GM19238 (cell line): ENCODE measurements at regions not wholly inside any gene's neighbourhood (a gene's known extent, or its start where the extent isn't known, plus 50 kb on each side); places are given as distances from the start of the nearest gene placed in this dataset.
"Not testable (repeated sequence)": the region's sequence is repeated elsewhere in the genome, so short reads cannot be mapped to it uniquely, and the experiment has no call there.

Experiments
- DNase-seq: peaks from one replicate; pipeline ENCODE4 v3.0.0; 2011; ENCODE audit warnings: low spot score; ENCODE audit not compliant: insufficient read length

DNA sequence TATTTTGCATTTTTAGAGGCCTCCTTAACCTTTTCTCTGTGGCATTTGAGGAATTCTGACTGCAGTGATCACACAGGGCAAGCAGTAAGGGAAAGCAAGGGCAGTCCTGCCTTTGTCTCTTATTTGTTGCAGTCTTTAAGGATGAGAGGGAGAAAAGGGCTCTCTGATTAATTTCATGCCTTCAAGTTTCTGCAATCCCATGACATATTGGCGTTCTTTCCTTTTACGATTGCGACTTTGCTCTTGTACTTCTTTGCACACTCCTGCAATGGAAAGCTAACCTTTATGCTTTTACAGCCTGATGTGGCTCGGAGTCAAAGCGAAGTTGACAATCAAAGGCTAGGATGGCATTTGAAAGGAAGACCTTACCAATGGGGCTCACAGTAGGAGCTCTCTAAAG lies 698.4 kb downstream of the DNAH5 start:
- DNase-seq: no peak

- DNase-seq: no peak
Observed at GRCh38 chr5:13244151-13244550, 700.3 kb downstream of the DNAH5 start.

DNA sequence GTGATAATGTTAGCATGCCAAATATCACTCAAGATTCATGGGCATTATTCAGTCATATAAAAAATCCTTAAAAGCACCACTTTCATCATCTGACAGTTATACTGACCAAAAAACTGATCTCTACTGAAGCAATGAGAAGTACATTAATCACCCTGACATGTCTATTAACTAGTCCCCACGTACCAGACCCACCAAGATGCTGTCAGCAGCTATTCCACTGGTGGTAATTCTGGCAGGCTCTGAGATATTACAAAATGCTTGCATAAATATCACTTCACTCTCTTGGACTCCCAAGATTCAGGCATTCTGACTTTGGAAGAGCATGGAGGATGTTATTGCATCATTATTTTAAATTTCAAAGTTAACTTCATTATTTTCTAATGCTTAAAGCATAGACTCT lies 717.0 kb downstream of the DNAH5 start:
- DNase-seq: no peak

DNA sequence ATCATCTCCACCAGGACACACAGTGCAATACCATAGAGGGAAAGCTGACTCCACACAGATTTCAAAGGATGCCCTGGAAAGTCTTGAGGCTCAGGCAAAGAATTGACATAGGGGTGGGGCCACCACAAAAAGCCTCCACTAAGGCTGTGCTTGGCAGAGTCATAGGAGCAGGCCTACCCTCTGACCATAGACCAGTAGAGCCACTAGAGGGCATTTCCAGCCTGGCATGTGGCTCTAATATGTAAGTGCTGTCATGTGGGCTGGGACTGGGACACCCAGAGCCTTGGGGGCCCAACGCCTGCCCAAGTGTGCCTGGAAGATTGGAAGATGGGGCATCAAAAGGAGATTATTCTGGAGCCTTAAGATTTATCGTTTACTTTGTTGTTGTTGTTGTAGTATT lies 726.0 kb downstream of the DNAH5 start:
- no peak for DNase-seq

DNA sequence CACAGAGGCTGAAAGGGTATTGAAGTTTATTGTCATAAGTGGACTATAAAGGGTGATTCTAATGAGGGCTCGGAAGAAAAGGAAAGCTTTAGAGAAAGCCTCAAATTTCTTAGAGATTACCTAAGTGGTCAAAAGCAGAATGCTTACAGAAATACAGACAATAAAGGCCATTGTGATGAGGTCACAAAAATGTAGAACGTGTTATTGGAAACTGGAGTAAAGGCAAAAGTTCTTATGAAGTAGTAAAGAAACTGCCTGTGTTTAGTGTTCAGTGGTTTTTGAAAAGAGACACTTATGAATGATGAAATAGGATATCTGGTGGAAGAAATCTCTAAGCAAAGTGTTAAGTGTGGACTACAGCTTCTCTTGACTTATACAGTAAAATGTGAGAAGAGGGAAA lies 726.9 kb downstream of the DNAH5 start:
- no peak for DNase-seq

DNA sequence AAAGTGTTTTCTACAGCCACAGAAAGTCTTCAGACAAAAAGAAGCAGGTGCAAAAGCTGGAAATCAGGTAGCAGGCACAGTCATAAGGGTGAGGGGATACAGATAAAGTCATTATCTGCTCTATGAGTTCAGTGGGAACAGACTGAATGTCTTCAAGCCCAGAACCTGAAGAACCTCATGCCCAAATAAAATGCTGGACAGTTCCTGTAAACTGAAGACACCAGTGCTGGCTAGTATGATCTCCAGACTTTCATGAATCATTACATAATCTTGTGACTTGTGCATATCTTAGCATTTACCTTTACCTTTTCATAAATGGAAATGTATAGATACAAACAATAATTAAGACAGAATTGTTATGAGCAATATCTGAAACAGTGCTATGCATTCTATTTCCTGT lies 728.7 kb downstream of the DNAH5 start:
- no peak for DNase-seq

DNA sequence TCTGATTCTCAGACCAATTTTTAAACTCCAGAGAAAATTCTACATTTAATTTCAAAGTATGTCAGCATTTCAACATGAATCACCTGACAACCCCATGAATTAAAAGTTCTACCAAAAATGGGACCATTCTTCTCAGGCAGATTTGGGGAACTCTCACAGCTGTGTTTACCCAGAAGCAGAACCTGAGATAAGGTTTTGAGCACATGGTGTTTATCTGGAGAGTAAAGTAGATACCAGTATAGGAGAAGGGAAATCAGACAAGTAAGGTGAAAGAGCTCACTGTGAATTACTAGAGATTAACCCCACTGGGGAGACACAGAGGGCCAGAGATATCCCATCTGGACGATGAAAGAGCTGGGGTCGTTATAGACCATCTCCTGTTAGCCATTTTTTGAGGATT lies 729.1 kb downstream of the DNAH5 start:
- no peak for DNase-seq

DNA sequence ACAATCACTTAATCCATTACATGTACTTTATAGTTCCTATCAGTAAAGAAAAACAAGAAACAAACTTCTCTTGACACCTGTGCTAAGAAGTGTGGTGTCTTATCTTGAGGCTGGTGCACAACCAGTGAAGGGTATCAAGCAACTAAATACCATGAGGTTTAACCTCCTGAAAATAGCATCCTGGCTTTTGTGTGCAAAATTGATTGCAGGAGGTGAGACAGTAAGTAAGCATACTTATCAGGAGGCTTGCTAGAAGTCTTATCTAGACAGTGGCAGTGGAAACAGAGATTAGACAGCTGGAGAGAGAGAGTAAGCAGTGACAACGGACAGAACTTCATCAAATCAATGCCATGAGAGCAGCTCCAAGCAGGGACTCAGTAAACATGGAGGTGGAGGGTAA lies 730.3 kb downstream of the DNAH5 start:
- DNase-seq: no peak

DNA sequence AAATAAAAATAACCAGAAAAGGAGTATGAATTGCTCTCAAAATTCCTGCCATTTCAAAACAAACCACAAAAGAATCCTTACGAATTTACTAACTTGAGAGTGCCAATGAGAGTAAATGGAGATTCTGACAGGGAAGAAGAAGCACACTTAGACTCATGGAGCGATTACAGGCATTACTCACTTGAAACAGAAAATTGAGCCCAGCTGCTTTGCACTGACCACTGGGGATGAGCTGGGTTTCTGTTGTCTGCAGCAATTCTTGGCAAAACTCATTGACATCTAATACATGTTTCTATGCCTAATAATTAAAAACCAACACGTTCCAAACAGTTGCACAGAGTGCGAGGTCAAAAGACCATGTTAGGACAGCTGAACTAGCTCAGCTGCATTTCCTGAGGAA lies 731.6 kb downstream of the DNAH5 start:
- no peak for DNase-seq

DNA sequence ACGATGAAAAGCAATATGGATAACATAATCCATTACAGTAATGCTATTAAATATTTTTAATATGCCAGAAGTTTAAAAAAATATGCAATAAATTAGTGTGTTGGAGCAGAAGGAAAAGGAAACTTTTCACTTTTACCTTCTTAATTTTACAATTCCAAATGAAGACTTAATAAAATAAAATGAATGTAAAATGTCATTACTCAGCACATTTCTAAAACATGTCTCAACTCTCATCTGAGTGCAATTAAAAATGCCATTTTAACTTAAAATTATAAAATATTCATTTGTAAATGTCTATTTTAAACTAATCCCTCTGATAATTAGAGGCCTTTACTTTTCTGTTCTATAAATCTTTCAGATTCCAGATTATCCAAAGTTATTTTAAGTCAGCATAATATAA lies 733.4 kb downstream of the DNAH5 start:
- DNase-seq: no peak

GRCh38 chr5:13207112-13207511 lies 737.4 kb downstream of the DNAH5 start:
- no peak for DNase-seq

DNA sequence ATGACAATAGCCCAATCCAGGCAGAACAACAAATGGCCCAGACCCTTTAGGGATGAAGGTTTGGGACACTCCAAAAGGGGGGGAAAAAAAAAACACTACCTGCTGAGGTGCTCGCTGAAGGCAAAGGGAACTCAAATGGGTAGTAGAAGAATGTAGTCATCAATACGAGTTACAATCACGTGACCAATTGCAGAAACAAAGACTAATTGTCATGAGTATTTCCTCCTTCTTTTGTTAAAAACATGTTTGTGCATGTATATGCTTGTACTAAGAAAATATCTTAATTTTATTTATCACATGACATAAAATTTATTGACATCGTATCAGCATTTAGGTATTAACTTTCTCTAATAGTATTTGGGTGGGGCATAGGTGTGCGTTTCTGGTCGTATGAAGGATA lies 743.5 kb downstream of the DNAH5 start:
- DNase-seq: no peak

DNA sequence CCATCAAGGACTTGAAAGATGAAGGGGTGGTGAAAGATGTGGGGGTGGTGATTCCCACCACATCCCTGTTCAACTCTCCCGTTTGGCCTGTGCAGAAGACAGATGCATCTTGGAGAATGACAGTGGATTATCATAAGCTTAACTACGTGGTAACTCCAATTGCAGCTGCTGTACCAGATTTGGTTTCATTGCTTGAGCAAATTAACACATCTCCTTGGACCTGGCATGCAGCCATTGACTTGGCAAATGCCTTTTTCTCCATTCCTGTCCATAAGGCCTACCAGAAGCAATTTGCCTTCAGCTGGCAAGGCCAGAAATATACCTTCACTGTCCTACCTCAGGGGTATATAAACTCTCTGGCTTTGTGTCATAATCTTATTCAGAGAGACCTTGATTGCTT lies 746.3 kb downstream of the DNAH5 start:
- DNase-seq: not testable (repeated sequence)

- DNase-seq: no peak
Observed at GRCh38 chr5:13189532-13189931, 755.0 kb downstream of the DNAH5 start.

DNA sequence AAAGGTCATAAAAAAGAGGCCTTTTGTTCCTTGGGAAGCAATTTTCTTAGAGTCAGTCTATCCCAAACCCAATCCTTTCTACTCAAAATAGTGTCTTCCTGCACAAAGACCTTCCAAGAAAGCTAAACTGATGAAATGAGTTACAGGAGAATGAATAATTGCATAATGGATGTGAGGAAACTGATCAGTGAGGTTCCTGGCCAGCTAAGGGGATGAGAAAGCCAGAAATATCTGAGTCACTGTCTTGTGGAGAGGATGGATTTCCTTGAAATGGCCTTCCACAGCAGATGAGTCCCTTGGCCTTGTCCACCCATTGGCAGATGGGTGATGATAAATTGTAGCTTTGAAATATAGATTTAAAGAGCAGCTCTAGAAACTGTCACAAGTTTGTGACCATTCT lies 756.1 kb downstream of the DNAH5 start:
- no peak for DNase-seq

GRCh38 chr5:13187186-13187585 lies 757.3 kb downstream of the DNAH5 start:
- no peak for DNase-seq

GRCh38 chr5:13186177-13186576 lies 758.3 kb downstream of the DNAH5 start:
- DNase-seq: no peak

GRCh38 chr5:13179407-13180087 lies 764.9 kb downstream of the DNAH5 start:
- DNase-seq: no peak

DNA sequence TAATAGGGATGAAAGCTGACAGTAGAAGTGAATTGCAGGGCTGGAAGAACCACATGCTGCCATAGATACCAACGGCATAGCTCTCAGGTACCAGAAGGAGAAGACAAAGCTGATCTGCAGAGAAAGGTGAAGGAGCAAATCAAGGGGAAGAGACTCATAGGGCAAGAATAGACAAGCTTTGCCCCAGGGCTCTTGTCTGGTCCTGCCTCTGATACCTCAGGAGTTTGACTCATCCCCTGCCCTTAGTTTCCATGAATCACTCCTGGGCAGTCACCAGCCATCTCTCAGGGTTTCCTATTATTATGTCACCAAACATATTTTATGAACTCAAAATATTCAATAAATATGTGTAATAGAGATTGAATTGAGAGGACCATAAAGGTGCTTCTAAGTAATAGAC lies 800.9 kb downstream of the DNAH5 start:
- DNase-seq: no peak

- no peak for DNase-seq
Observed at GRCh38 chr5:13143214-13143613, 801.3 kb downstream of the DNAH5 start.

- DNase-seq: no peak
Observed at GRCh38 chr5:13133951-13134350, 810.5 kb downstream of the DNAH5 start.

DNA sequence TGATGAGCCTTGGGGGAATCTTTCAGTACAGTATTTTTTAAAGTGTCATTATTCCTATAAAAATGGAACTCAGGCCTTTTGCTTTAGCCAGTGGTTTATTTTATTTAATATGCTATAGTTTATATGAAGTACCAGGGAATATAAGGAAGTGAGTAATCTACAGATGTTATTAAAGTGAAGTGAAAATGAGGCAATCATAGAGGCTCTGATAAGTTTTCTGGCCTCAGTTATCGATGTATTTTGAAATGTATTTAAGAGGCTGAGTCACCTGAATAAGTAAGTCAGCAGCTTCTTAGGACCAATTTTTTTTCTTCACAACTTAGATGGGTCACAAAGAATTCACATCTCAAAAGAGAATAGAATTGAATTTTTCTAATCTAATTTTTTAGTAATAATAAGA lies 829.0 kb downstream of the DNAH5 start:
- no peak for DNase-seq

- DNase-seq: no peak
Observed at GRCh38 chr5:13108265-13108664, 836.2 kb downstream of the DNAH5 start.

DNA sequence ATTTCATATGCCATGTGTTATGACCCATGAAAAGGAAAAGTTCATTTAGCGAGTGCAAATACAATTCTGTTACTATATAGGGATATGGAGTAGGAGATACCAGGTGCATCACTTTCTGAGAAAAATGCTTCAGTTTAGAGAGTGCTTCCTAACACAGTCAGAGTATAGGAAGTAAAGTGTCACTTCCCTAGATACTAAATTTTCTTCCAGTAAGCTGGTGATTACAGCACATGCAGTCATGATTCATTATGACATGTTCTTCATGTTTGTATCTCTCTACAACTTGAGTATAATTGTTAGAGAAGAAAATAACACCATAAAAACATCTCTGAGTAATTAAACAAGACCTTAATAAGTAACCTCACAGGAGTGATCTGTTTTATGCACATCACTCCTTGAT lies 837.0 kb downstream of the DNAH5 start:
- DNase-seq: no peak
